PC-3 (cell line): ENCODE measurements at regions not wholly inside any gene's neighbourhood (a gene's known extent, or its start where the extent isn't known, plus 50 kb on each side); places are given as distances from the start of the nearest gene placed in this dataset.

Experiments
- ATAC-seq: fragments of 200-7000 bp; cut with Tn5 transposase; 2 replicates; pipeline ENCODE4 v1.9.1; 2020; ENCODE audit warnings: mild to moderate bottlenecking, moderate library complexity
- BruUV-seq: library from RNA; stranded (reverse); fragments of 400-500 nt; replicated peaks from 2 replicates; lab custom pipeline; 2021; lab: Mats Ljungman, UMichigan
- CTCF ChIA-PET: fragments of 300-600 bp; sonication (Branson Sonifier 250); formaldehyde crosslinking; loops from one replicate; lab custom pipeline; 2022; ENCODE audit warnings: antibody characterized with exemption; lab: Charles Lee
- POLR2A ChIA-PET: fragments of 300-600 bp; sonication (Branson Sonifier 250); formaldehyde crosslinking; loops from one replicate; lab custom pipeline; 2022; ENCODE audit warnings: antibody characterized with exemption; ENCODE audit not compliant: unreplicated experiment; lab: Charles Lee
- DNase-seq: peaks from one replicate; pipeline ENCODE4 v3.0.0-alpha.2; 2015
- H2AFZ ChIP-seq: fragments of 300-600 bp; sonication (generic); 2 replicates; pipeline ENCODE4 v1.6.0; 2016; ENCODE audit warnings: antibody characterized with exemption, low read length
- H3F3A ChIP-seq: fragments of 300-600 bp; sonication (generic); one replicate; pipeline ENCODE4 v1.6.0; 2017; ENCODE audit warnings: antibody characterized with exemption, low read length, control low read depth, mild to moderate bottlenecking; ENCODE audit not compliant: unreplicated experiment
- H3K27ac ChIP-seq: fragments of 300-600 bp; sonication (generic); 2 replicates; pipeline ENCODE4 v1.5.1; 2016; ENCODE audit warnings: mild to moderate bottlenecking, low read length
- H3K27me3 ChIP-seq: fragments of 300-600 bp; sonication (generic); 2 replicates; pipeline ENCODE4 v1.6.1; 2016; ENCODE audit warnings: low read length, mixed read lengths
- H3K36me3 ChIP-seq: fragments of 300-600 bp; sonication (generic); 2 replicates; pipeline ENCODE4 v1.6.1; 2016; ENCODE audit warnings: low read depth, mixed run types, low read length, mixed read lengths
- H3K4me1 ChIP-seq: fragments of 300-600 bp; sonication (generic); 2 replicates; pipeline ENCODE4 v1.5.1; 2016; ENCODE audit warnings: low read length; ENCODE audit not compliant: insufficient read depth
- H3K4me2 ChIP-seq: fragments of 300-600 bp; sonication (generic); 2 replicates; pipeline ENCODE4 v1.6.0; 2016; ENCODE audit warnings: low read length
- H3K4me3 ChIP-seq: fragments of 300-600 bp; sonication (generic); 2 replicates; pipeline ENCODE4 v1.5.1; 2016; ENCODE audit warnings: mild to moderate bottlenecking, low read length, mixed read lengths
- H3K79me2 ChIP-seq: fragments of 300-600 bp; sonication (generic); 2 replicates; pipeline ENCODE4 v1.6.1; 2017; ENCODE audit warnings: low read length, mixed read lengths
- H3K9ac ChIP-seq: fragments of 300-600 bp; sonication (generic); 2 replicates; pipeline ENCODE4 v1.6.0; 2016; ENCODE audit warnings: mild to moderate bottlenecking, low read length
- H3K9me2 ChIP-seq: fragments of 300-600 bp; sonication (generic); replicated peaks from 2 replicates; pipeline ENCODE4 v1.6.1; 2016; ENCODE audit warnings: mixed run types, low read length, mixed read lengths
- H3K9me3 ChIP-seq: fragments of 300-600 bp; sonication (generic); 2 replicates; pipeline ENCODE4 v1.6.1; 2016; ENCODE audit warnings: low read length, mixed read lengths
- H4K20me1 ChIP-seq: fragments of 300-600 bp; sonication (generic); 2 replicates; pipeline ENCODE4 v1.6.1; 2016; ENCODE audit warnings: low read length, mixed read lengths
- EZH2 ChIP-seq: fragments of 300-600 bp; sonication (generic); IDR thresholded peaks from one replicate; pipeline ENCODE4 v1.6.1; 2017; ENCODE audit warnings: antibody characterized with exemption, mild to moderate bottlenecking, low read length; ENCODE audit not compliant: unreplicated experiment
- EZH2phosphoT487 ChIP-seq: fragments of 300-600 bp; sonication (generic); IDR thresholded peaks from 2 replicates; pipeline ENCODE4 v1.6.1; 2018; ENCODE audit warnings: mild to moderate bottlenecking, antibody characterized with exemption, low read length, borderline replicate concordance
- intact Hi-C: fragments of 100-400 bp; cut with micrococcal nuclease; formaldehyde crosslinking; loops from 2 replicates; pipeline ENCODE4 v1.9.0; 2023
- TF ChIP-seq, protein P1 (sequence below): fragments of 300-600 bp; sonication (generic); conservative IDR thresholded peaks from 2 replicates; pipeline ENCODE4 v1.5.1; 2017; ENCODE audit warnings: antibody characterized with exemption, low read depth, mild to moderate bottlenecking, low read length

DNA sequence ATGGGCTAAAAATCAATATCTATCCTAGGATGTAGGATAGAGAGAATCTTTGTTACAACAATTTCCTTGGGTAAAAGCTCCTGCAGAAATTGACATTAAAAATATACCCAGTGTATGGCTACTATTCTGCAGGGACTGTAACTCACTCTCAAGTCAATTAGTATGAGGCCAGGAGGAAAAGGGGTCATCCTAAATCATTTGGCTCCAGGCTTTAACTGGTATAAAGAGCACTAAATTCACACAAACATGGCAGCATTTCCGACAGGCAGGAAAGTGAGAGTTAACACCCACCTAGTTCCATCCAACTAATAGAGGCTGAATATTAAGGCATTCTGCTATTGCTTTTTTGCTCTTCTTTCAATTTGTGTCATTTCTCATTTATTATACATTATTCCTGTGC is 218.6 kb upstream of the C1orf87 start:
- ChIA-PET POLR2A (no interaction called here), CTCF (no interaction called here)
- TF ChIP-seq EZH2 (no peak), EZH2phosphoT487 (no peak)
- TF ChIP-seq, protein P1, sequence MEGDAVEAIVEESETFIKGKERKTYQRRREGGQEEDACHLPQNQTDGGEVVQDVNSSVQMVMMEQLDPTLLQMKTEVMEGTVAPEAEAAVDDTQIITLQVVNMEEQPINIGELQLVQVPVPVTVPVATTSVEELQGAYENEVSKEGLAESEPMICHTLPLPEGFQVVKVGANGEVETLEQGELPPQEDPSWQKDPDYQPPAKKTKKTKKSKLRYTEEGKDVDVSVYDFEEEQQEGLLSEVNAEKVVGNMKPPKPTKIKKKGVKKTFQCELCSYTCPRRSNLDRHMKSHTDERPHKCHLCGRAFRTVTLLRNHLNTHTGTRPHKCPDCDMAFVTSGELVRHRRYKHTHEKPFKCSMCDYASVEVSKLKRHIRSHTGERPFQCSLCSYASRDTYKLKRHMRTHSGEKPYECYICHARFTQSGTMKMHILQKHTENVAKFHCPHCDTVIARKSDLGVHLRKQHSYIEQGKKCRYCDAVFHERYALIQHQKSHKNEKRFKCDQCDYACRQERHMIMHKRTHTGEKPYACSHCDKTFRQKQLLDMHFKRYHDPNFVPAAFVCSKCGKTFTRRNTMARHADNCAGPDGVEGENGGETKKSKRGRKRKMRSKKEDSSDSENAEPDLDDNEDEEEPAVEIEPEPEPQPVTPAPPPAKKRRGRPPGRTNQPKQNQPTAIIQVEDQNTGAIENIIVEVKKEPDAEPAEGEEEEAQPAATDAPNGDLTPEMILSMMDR, result no peak

DNA sequence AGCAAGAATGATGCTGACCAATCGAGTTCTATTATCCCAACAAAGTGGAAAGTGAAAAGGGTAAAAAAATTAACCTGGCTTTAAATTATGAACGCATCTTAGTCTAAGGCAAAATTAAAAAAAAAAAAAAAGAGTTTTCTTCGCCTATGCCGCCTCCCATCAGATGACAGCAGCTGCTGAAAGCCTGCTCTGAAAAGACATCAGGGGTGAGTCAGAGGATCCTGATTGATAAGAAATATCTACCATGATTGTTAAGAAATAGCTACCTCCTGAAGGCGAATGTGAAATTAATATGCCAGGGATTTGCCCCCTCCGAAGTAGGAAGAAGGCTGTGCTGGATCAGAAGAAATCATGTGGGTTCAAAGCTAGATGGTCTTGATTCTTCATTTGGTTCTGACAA is 216.8 kb upstream of the C1orf87 start:
- H3K4me2 ChIP-seq, result no peak overlapping the region
- no peak overlapping the region for H3K27ac ChIP-seq
- DNase-seq (no peak), ATAC-seq (no peak)
- no peaks in the 10 kb centered on the region for H3K9me3 ChIP-seq
- no peaks in the 10 kb centered on the region for H3K36me3 ChIP-seq
- H3K27me3 ChIP-seq, result peaks cover 37% of the 10 kb centered on the region
- intact Hi-C loops, result no loop called here
- H3K4me1 ChIP-seq, result no peaks in the 10 kb centered on the region
- H3F3A ChIP-seq, result no peaks in the 10 kb centered on the region
- ChIA-PET POLR2A (no interaction called here), CTCF (no interaction called here)
- no TSS peak for BruUV-seq
- no peak for TF ChIP-seq EZH2phosphoT487
- TF ChIP-seq, protein P1, result no peak
- TF ChIP-seq EZH2, result no peak
- no peaks in the 10 kb centered on the region for H4K20me1 ChIP-seq
- H3K9ac ChIP-seq, result no peak overlapping the region
- H3K4me3 ChIP-seq, result no peak overlapping the region
- no peak overlapping the region for H2AFZ ChIP-seq
- no peaks in the 10 kb centered on the region for H3K79me2 ChIP-seq
- no peaks in the 10 kb centered on the region for H3K9me2 ChIP-seq

More for the DNA sequence above, 218.6 kb upstream of the C1orf87 start:
- no peak for ATAC-seq
- Histone ChIP-seq H3K9me2 (no peaks in the 10 kb centered on the region), H3K9ac (no peak overlapping the region), H3K4me2 (no peak overlapping the region), H3K9me3 (no peaks in the 10 kb centered on the region), H3K4me3 (no peak overlapping the region), H3K27ac (no peak overlapping the region), H3F3A (no peaks in the 10 kb centered on the region), H2AFZ (no peak overlapping the region), H3K79me2 (no peaks in the 10 kb centered on the region), H3K36me3 (no peaks in the 10 kb centered on the region), H3K4me1 (no peaks in the 10 kb centered on the region), H4K20me1 (no peaks in the 10 kb centered on the region), H3K27me3 (peaks cover 38% of the 10 kb centered on the region)
- BruUV-seq, result no TSS peak
- DNase-seq, result no peak
- intact Hi-C loops, result no loop called here

DNA sequence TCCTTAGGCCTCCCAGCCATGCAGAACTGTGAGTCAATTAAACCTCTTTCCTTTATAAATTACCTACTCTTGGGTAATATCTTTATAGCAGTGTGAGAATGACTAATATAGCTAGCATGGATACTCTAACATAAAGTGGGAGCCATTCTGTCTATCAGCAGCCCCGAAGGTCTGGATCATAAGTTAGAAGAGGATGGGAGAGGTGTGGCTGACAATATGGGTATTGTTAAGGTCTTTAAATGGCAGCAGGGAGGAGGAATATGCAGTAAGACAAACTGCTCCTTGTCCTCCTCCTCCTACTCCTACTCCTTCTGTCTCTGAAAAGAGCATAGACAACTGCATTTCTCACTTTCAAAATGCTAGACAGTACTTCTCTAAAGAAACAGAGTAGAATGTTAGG is 214.0 kb upstream of the C1orf87 start:
- ATAC-seq, result no peak

More for the DNA sequence above, 214.0 kb upstream of the C1orf87 start:
- Histone ChIP-seq H3K4me2 (no peak overlapping the region), H3K4me1 (no peaks in the 10 kb centered on the region), H3F3A (no peaks in the 10 kb centered on the region), H4K20me1 (no peaks in the 10 kb centered on the region), H3K79me2 (no peaks in the 10 kb centered on the region), H3K36me3 (no peaks in the 10 kb centered on the region), H3K9ac (no peak overlapping the region), H3K4me3 (no peak overlapping the region), H3K9me2 (no peaks in the 10 kb centered on the region), H3K9me3 (no peaks in the 10 kb centered on the region), H3K27ac (no peak overlapping the region), H3K27me3 (peaks cover 18% of the 10 kb centered on the region), H2AFZ (no peak overlapping the region)
- TF ChIP-seq, protein P1, result no peak
- TF ChIP-seq EZH2phosphoT487 (no peak), EZH2 (no peak)
- ChIA-PET POLR2A (no interaction called here), CTCF (no interaction called here)
- intact Hi-C loops, result no loop called here
- DNase-seq, result no peak
- no TSS peak for BruUV-seq
